Peyer's patch (tissue), 4 donors: ENCODE measurements at regions not wholly inside any gene's neighbourhood (a gene's known extent, or its start where the extent isn't known, plus 50 kb on each side); places are given as distances from the start of the nearest gene placed in this dataset.

Source experiments
- POLR2A ChIP-seq, 2 donors: fragments of 450-650 bp; IDR thresholded peaks; one replicate each; pipeline ENCODE4 v1.5.1; 2017; ENCODE audit warnings: antibody characterized with exemption in 2 of 2, mild to moderate bottlenecking in 2 of 2, moderate library complexity in 2 of 2
- TF ChIP-seq, protein P1 (sequence below), 6 experiments: fragments of 450-650 bp in 4 of 6; fragments of 200-600 bp in 2 of 6; sonication (generic) in 1 of 6; IDR thresholded peaks; one replicate each; pipeline ENCODE4 v1.5.1; 2017 to 2019; ENCODE audit warnings: antibody characterized with exemption in 6 of 6, mild to moderate bottlenecking in 3 of 6, moderate library complexity in 1 of 6

DNA sequence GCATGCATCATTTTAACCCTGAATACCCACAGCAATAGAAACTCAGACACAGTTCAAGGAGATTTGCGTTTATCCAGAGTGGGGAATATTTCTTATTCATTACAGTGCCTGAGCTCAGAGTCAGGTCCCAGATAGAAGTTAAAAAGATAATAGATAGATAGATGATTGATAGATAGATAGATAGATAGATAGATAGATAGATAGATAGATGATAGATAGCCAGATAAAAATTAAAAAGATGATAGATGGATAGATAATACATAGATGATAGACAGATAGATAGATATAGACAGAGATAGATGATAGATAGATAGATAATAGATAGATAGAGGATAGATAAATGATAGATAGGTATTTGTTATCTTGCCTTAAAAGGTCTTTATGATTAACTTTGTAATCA, 184.7 kb downstream of the MYLK4 start:
- TF ChIP-seq, protein P1, sequence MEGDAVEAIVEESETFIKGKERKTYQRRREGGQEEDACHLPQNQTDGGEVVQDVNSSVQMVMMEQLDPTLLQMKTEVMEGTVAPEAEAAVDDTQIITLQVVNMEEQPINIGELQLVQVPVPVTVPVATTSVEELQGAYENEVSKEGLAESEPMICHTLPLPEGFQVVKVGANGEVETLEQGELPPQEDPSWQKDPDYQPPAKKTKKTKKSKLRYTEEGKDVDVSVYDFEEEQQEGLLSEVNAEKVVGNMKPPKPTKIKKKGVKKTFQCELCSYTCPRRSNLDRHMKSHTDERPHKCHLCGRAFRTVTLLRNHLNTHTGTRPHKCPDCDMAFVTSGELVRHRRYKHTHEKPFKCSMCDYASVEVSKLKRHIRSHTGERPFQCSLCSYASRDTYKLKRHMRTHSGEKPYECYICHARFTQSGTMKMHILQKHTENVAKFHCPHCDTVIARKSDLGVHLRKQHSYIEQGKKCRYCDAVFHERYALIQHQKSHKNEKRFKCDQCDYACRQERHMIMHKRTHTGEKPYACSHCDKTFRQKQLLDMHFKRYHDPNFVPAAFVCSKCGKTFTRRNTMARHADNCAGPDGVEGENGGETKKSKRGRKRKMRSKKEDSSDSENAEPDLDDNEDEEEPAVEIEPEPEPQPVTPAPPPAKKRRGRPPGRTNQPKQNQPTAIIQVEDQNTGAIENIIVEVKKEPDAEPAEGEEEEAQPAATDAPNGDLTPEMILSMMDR (IDR thresholded peaks at IDR 0.05) = no peak
- no peak for TF ChIP-seq POLR2A (IDR thresholded peaks at IDR 0.05)
